Neuron (in vitro differentiated cells): ENCODE measurements at regions not wholly inside any gene's neighbourhood (a gene's known extent, or its start where the extent isn't known, plus 50 kb on each side); places are given as distances from the start of the nearest gene placed in this dataset.
"Not testable (repeated sequence)": the region's sequence is repeated elsewhere in the genome, so short reads cannot be mapped to it uniquely, and the experiment has no call there.

Source experiments
- H2AFZ ChIP-seq: one replicate; pipeline ENCODE4 v1.6.1; 2013; ENCODE audit warnings: low read depth, mild to moderate bottlenecking, inconsistent platforms, low read length, moderate library complexity
- H3K27me3 ChIP-seq: one replicate; pipeline ENCODE4 v1.6.1; 2013; ENCODE audit warnings: low read length; ENCODE audit not compliant: insufficient read depth
- H3K36me3 ChIP-seq: one replicate; pipeline ENCODE4 v1.6.1; 2013; ENCODE audit warnings: low read length; ENCODE audit not compliant: insufficient read depth
- H3K4me1 ChIP-seq: one replicate; pipeline ENCODE4 v1.6.1; 2013; ENCODE audit warnings: low read length; ENCODE audit not compliant: insufficient read depth
- H3K4me3 ChIP-seq: 2 replicates; pipeline ENCODE4 v1.5.1; 2013; ENCODE audit warnings: mild to moderate bottlenecking, low read length, moderate library complexity
- H3K9me3 ChIP-seq: one replicate; pipeline ENCODE4 v1.6.1; 2013; ENCODE audit warnings: low read length

GRCh38 chr16:64287655-64288528, 834.0 kb downstream of the CDH11 start:
- peak overlapping the region; percentile 45 for H2AFZ ChIP-seq
- H3K9me3 ChIP-seq: no peaks in the 10 kb centered on the region

GRCh38 chr16:64282181-64282580, 839.7 kb downstream of the CDH11 start:
- H3K4me3 ChIP-seq: no peak overlapping the region
- H2AFZ ChIP-seq: no peak overlapping the region
- H3K9me3 ChIP-seq: no peaks in the 10 kb centered on the region
- H3K36me3 ChIP-seq: no peaks in the 10 kb centered on the region
- no peaks in the 10 kb centered on the region for H3K27me3 ChIP-seq
- no peaks in the 10 kb centered on the region for H3K4me1 ChIP-seq

More at GRCh38 chr16:64287655-64288528, 834.0 kb downstream of the CDH11 start:
- H3K4me1 ChIP-seq: peaks cover 9% of the 10 kb centered on the region
- no peaks in the 10 kb centered on the region for H3K27me3 ChIP-seq
- no peaks in the 10 kb centered on the region for H3K36me3 ChIP-seq
- H3K4me3 ChIP-seq: peak overlapping the region; percentile 4

GRCh38 chr16:64280317-64280716, 841.5 kb downstream of the CDH11 start:
- no peak overlapping the region for H2AFZ ChIP-seq

GRCh38 chr16:64278196-64278595, 843.7 kb downstream of the CDH11 start:
- H2AFZ ChIP-seq: no peak overlapping the region
- no peak overlapping the region for H3K4me3 ChIP-seq
- no peaks in the 10 kb centered on the region for H3K36me3 ChIP-seq
- H3K9me3 ChIP-seq: no peaks in the 10 kb centered on the region
- no peaks in the 10 kb centered on the region for H3K4me1 ChIP-seq
- no peaks in the 10 kb centered on the region for H3K27me3 ChIP-seq

More at GRCh38 chr16:64280317-64280716, 841.5 kb downstream of the CDH11 start:
- no peaks in the 10 kb centered on the region for H3K36me3 ChIP-seq
- H3K27me3 ChIP-seq: no peaks in the 10 kb centered on the region
- H3K9me3 ChIP-seq: no peaks in the 10 kb centered on the region
- no peaks in the 10 kb centered on the region for H3K4me1 ChIP-seq
- H3K4me3 ChIP-seq: no peak overlapping the region

GRCh38 chr16:64276646-64277045, 845.2 kb downstream of the CDH11 start:
- H3K36me3 ChIP-seq: no peaks in the 10 kb centered on the region
- H2AFZ ChIP-seq: no peak overlapping the region
- no peak overlapping the region for H3K4me3 ChIP-seq
- H3K27me3 ChIP-seq: no peaks in the 10 kb centered on the region
- H3K9me3 ChIP-seq: no peaks in the 10 kb centered on the region
- H3K4me1 ChIP-seq: peaks cover 4% of the 10 kb centered on the region

GRCh38 chr16:64272028-64272427, 849.8 kb downstream of the CDH11 start:
- no peak overlapping the region for H2AFZ ChIP-seq
- no peaks in the 10 kb centered on the region for H3K36me3 ChIP-seq
- peaks cover 4% of the 10 kb centered on the region for H3K4me1 ChIP-seq
- H3K4me3 ChIP-seq: no peak overlapping the region
- H3K9me3 ChIP-seq: no peaks in the 10 kb centered on the region
- no peaks in the 10 kb centered on the region for H3K27me3 ChIP-seq

GRCh38 chr16:64269756-64270155, 852.1 kb downstream of the CDH11 start:
- Histone ChIP-seq H3K36me3 (no peaks in the 10 kb centered on the region), H3K4me1 (peaks cover 4% of the 10 kb centered on the region), H2AFZ (no peak overlapping the region), H3K9me3 (no peaks in the 10 kb centered on the region), H3K27me3 (no peaks in the 10 kb centered on the region), H3K4me3 (no peak overlapping the region)

- Histone ChIP-seq H3K27me3 (no peaks in the 10 kb centered on the region), H3K36me3 (no peaks in the 10 kb centered on the region), H3K9me3 (no peaks in the 10 kb centered on the region), H3K4me1 (no peaks in the 10 kb centered on the region), H2AFZ (no peak overlapping the region), H3K4me3 (no peak overlapping the region)
These were observed 856.1 kb downstream of the CDH11 start for GRCh38 chr16:64265756-64266155.

GRCh38 chr16:64260631-64261401, 861.0 kb downstream of the CDH11 start:
- H3K36me3 ChIP-seq, H2AFZ ChIP-seq, H3K4me1 ChIP-seq, H3K4me3 ChIP-seq, H3K9me3 ChIP-seq, H3K27me3 ChIP-seq: not testable (repeated sequence)

- peaks cover 3% of the 10 kb centered on the region for H3K4me1 ChIP-seq
- no peaks in the 10 kb centered on the region for H3K9me3 ChIP-seq
- H3K36me3 ChIP-seq: no peaks in the 10 kb centered on the region
- no peaks in the 10 kb centered on the region for H3K27me3 ChIP-seq
- no peak overlapping the region for H3K4me3 ChIP-seq
- H2AFZ ChIP-seq: no peak overlapping the region
These were observed 867.2 kb downstream of the CDH11 start for GRCh38 chr16:64254443-64255367.

GRCh38 chr16:64253525-64253924, 868.3 kb downstream of the CDH11 start:
- no peak overlapping the region for H3K4me3 ChIP-seq
- no peaks in the 10 kb centered on the region for H3K36me3 ChIP-seq
- H3K27me3 ChIP-seq: no peaks in the 10 kb centered on the region
- H2AFZ ChIP-seq: no peak overlapping the region
- H3K4me1 ChIP-seq: peaks cover 3% of the 10 kb centered on the region
- H3K9me3 ChIP-seq: no peaks in the 10 kb centered on the region

GRCh38 chr16:64253096-64253495, 868.8 kb downstream of the CDH11 start:
- no peaks in the 10 kb centered on the region for H3K27me3 ChIP-seq
- H3K36me3 ChIP-seq: no peaks in the 10 kb centered on the region
- peaks cover 3% of the 10 kb centered on the region for H3K4me1 ChIP-seq
- no peak overlapping the region for H2AFZ ChIP-seq
- no peaks in the 10 kb centered on the region for H3K9me3 ChIP-seq
- no peak overlapping the region for H3K4me3 ChIP-seq
